Kidney (tissue), 13 donors: ENCODE measurements at regions not wholly inside any gene's neighbourhood (a gene's known extent, or its start where the extent isn't known, plus 50 kb on each side); places are given as distances from the start of the nearest gene placed in this dataset.

Experiments
- DNase-seq, 5 donors: peaks; one replicate each; pipeline ENCODE4 v3.0.0-alpha.2; 2013 to 2020
- FAIRE-seq: peaks from 2 replicates; lab custom pipeline; 2012; peaks lifted over from hg19 to GRCh38; lab: Jason Lieb, UNC
- H3K27ac ChIP-seq, 2 donors: one replicate each; pipeline ENCODE4 v1.7.0; 2013; ENCODE audit warnings: low read depth in 2 of 2, low read length in 2 of 2, inconsistent platforms in 1 of 2
- H3K27me3 ChIP-seq: one replicate; pipeline ENCODE4 v1.7.1; 2013; ENCODE audit warnings: low read length, inconsistent platforms; ENCODE audit not compliant: control insufficient read depth, insufficient read depth
- H3K36me3 ChIP-seq, 3 donors: one replicate each; pipeline versions ENCODE4 v1.7.0 to v1.7.1; 2013; ENCODE audit warnings: low read length in 3 of 3, control low read depth in 1 of 3, inconsistent platforms in 1 of 3; ENCODE audit not compliant: insufficient read depth in 3 of 3, control insufficient read depth in 2 of 3
- H3K4me1 ChIP-seq, 3 donors: one replicate each; pipeline versions ENCODE4 v1.7.0 to v1.7.1; 2013; ENCODE audit warnings: low read length in 3 of 3, inconsistent platforms in 1 of 3, low read depth in 1 of 3; ENCODE audit not compliant: control insufficient read depth in 2 of 3, insufficient read depth in 2 of 3
- H3K4me3 ChIP-seq, 3 donors: one replicate each; pipeline versions ENCODE4 v1.7.0 to v1.8.1; 2013; ENCODE audit warnings: low read length in 3 of 3, control low read depth in 1 of 3, inconsistent platforms in 1 of 3
- H3K9ac ChIP-seq, 3 donors: one replicate each; pipeline versions ENCODE4 v1.7.0 to v1.7.1; 2013; ENCODE audit warnings: low read length in 3 of 3, control low read depth in 1 of 3, inconsistent platforms in 1 of 3
- H3K9me3 ChIP-seq, 3 donors: one replicate each; pipeline versions ENCODE4 v1.7.0 to v1.7.1; 2013; ENCODE audit warnings: low read length in 3 of 3, control low read depth in 1 of 3, inconsistent platforms in 1 of 3; ENCODE audit not compliant: control insufficient read depth in 2 of 3, insufficient read depth in 1 of 3
- intact Hi-C: fragments of 100-400 bp; cut with DNase I; formaldehyde crosslinking; loops from one replicate; pipeline ENCODE4 v1.11.1; 2022
- TF ChIP-seq, protein P1 (sequence below): IDR thresholded peaks from 3 replicates; pipeline ENCODE4 v1.5.1; 2012; ENCODE audit warnings: mild to moderate bottlenecking, moderate library complexity, borderline replicate concordance; ENCODE audit not compliant: insufficient read depth; ENCODE audit errors: extremely low read depth
- donor health status: control.
- donor health status: control.
- donor health status: control.
- donor health status: control.
- donor health status: control.
- donor health status: DM: yes; HTN: yes; CAD: no.
- donor health status: Normal renal cell carcinoma (clear cell type).

DNA sequence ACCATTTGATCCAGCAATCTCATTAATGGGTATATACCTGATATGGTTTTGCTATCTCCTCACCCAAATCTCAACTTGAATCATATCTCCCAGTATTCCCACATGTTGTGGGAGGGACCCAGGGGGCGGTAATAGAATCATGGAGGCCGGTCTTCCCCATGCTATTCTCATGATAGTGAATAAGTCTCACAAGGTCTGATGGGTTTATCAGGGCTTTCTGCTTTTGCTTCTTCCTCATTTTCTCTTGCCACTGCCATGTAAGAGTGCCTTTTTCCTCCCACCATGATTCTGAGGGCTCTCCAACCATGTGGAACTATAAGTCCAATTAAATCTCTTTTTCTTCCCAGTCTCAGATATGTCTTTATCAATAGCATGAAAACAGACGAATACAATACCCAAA, 74.5 kb upstream of the APC start:
- intact Hi-C loops, result no loop called here
- no peak for FAIRE-seq

DNA sequence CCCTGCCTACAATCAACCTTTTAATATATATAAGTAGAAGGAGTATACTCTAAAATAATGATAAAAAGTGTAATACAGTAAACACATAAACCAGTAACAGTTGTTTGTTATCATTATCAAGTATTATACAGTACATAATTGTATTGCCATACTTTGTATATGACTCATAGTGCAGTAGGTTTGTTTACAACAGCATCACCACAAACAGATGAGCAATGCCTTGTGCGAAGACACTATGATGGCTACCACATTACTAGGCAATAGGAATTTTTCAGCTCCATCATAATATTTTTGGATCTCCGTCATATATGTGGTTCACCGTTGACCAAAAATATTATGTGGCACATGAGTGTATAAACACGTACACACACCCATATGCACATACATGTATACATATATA, 69.7 kb upstream of the APC start:
- Histone ChIP-seq H3K9ac (no peak overlapping the region), H3K27ac (no peak overlapping the region), H3K36me3 (no peaks in the 10 kb centered on the region), H3K4me1 (no peaks in the 10 kb centered on the region), H3K9me3 (no peaks in the 10 kb centered on the region), H3K4me3 (no peak overlapping the region), H3K27me3 (no peaks in the 10 kb centered on the region)
- intact Hi-C loops, result no loop called here
- TF ChIP-seq, protein P1, sequence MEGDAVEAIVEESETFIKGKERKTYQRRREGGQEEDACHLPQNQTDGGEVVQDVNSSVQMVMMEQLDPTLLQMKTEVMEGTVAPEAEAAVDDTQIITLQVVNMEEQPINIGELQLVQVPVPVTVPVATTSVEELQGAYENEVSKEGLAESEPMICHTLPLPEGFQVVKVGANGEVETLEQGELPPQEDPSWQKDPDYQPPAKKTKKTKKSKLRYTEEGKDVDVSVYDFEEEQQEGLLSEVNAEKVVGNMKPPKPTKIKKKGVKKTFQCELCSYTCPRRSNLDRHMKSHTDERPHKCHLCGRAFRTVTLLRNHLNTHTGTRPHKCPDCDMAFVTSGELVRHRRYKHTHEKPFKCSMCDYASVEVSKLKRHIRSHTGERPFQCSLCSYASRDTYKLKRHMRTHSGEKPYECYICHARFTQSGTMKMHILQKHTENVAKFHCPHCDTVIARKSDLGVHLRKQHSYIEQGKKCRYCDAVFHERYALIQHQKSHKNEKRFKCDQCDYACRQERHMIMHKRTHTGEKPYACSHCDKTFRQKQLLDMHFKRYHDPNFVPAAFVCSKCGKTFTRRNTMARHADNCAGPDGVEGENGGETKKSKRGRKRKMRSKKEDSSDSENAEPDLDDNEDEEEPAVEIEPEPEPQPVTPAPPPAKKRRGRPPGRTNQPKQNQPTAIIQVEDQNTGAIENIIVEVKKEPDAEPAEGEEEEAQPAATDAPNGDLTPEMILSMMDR, result no peak
- no peak for DNase-seq
- no peak for FAIRE-seq

More for the DNA sequence above, 74.5 kb upstream of the APC start:
- no peak overlapping the region for H3K9ac ChIP-seq
- H3K9me3 ChIP-seq, result no peaks in the 10 kb centered on the region
- no peak overlapping the region for H3K27ac ChIP-seq
- TF ChIP-seq, protein P1, result no peak
- H3K4me3 ChIP-seq, result no peak overlapping the region
- H3K36me3 ChIP-seq, result no peaks in the 10 kb centered on the region
- H3K27me3 ChIP-seq, result no peaks in the 10 kb centered on the region
- no peaks in the 10 kb centered on the region for H3K4me1 ChIP-seq
- no peak for DNase-seq

DNA sequence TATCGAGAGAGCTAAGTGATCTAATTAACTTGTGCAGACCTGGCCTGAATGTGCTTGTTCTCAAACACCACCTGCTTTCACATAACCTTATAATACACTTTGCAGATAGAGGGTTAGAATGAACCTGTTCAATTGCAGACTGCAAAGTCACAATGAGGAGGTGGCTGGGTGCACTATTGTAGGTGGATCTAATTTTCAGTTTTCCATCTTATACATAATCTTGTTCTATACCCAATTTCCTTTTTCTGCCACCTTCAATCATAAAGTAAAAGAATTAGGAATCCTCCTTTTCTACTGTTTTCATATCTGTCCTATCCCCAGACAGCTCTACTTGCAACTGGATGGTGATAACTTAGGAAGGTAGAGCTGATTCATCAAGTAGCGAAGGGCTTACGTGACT, 68.8 kb upstream of the APC start:
- Histone ChIP-seq H3K9me3 (no peaks in the 10 kb centered on the region), H3K4me1 (no peaks in the 10 kb centered on the region), H3K27me3 (no peaks in the 10 kb centered on the region), H3K9ac (no peak overlapping the region), H3K27ac (no peak overlapping the region), H3K4me3 (no peak overlapping the region), H3K36me3 (no peaks in the 10 kb centered on the region)
- intact Hi-C loops, result no loop called here
- TF ChIP-seq, protein P1, result no peak
- no peak for DNase-seq
- FAIRE-seq, result no peak

DNA sequence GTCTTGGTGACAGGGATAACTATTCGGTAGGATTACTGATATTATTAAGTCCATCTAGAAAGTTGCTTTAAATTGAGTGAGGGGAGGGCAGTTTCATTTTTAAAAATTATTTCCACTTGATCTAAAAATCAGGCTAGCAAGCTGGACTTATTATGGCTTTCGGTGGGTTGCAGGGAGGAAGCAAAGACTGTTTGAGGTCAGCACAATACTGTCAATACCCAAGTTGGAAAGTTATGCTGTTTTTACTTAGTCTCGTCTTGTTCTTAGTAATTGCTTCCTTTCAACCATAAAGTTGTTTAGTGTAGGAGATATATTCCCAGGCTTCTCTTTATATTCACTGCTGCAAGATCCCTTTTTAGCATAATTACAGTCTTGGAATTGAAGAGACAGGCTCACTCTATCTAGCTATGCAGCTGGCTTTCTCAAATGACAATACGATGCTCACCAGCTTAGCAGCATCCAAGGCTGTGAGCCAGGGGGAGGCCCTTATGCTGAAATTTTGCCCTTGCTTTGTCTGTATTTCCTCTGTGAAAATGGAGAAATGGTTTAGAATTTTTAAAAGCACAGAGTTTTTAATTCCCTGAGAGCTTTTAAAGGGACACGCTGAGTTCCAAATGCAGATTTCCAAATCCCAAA, 68.2 kb upstream of the APC start:
- no peaks in the 10 kb centered on the region for H3K36me3 ChIP-seq
- no peak overlapping the region for H3K9ac ChIP-seq
- TF ChIP-seq, protein P1, result no peak
- H3K9me3 ChIP-seq, result no peaks in the 10 kb centered on the region
- intact Hi-C loops, result no loop called here
- DNase-seq (peak in 1 of 5 donors; percentile 18), FAIRE-seq (no peak)
- H3K4me3 ChIP-seq, result no peak overlapping the region
- no peak overlapping the region for H3K27ac ChIP-seq
- H3K4me1 ChIP-seq, result no peaks in the 10 kb centered on the region
- no peaks in the 10 kb centered on the region for H3K27me3 ChIP-seq
